ENCODE measurements at regions not wholly inside any gene's neighbourhood (a gene's known extent, or its start where the extent isn't known, plus 50 kb on each side); places are given as distances from the start of the nearest gene placed in this dataset.

- no peak for TF ChIP-seq CTCF (IDR thresholded peaks at IDR 0.05; ENCODE audit: extremely low read depth, missing control alignments)
These were observed 67.2 kb upstream of the FSTL4 start for GRCh38 chr5:133679534-133679933.

GRCh38 chr5:133675376-133676154 is 63.2 kb upstream of the FSTL4 start:
- no peak for TF ChIP-seq CTCF (IDR thresholded peaks at IDR 0.05; ENCODE audit: extremely low read depth, missing control alignments)
- DNase-seq (ENCODE audit: low spot score) = no peak

More at GRCh38 chr5:133679534-133679933, 67.2 kb upstream of the FSTL4 start:
- no peak for DNase-seq (ENCODE audit: low spot score)

DNA sequence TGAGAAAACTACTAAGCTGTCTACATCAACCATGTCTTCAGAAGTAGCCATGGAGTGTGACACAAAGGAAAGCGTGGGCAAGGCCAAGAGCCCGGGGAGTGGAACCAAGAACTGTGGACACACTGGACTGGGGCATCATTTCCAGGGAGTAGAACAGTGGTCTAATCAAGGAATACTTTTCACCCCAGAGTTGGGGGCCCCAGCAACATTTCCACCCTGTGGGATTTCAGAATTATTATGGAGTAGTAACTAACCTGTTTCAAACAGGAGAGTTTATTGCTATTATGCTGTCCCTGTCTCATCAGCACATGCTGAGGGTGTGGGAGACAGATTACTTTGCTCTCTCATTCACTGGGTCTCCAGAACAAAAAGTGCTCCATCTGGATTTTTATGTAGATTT is 58.0 kb upstream of the FSTL4 start:
- DNase-seq (ENCODE audit: low spot score) = no peak
- TF ChIP-seq CTCF (IDR thresholded peaks at IDR 0.05; ENCODE audit: extremely low read depth, missing control alignments) = no peak

- no peak for TF ChIP-seq CTCF (IDR thresholded peaks at IDR 0.05; ENCODE audit: extremely low read depth, missing control alignments)
- DNase-seq (ENCODE audit: low spot score) = no peak
These were observed 57.1 kb upstream of the FSTL4 start for GRCh38 chr5:133669472-133669871.

DNA sequence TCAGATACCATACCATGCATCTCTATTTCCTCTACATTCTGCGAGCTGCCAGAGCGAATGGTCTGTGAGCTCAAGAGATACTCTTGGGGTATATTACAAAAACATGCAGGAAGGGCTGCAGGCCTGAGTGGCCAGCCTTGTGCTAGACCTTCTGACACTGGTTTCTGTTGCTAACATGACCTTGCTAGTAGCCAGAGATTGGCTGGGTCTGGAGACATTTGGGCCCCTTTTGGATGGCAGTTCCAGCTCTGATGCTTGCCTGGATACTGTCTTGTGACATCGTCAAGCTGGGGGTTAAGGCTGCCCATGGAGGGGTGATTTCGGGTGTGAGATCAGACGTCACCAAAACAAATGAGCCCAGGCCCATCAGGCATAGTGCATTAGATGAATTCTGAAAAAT is 56.1 kb upstream of the FSTL4 start:
- no peak for DNase-seq (ENCODE audit: low spot score)
- no peak for TF ChIP-seq CTCF (IDR thresholded peaks at IDR 0.05; ENCODE audit: extremely low read depth, missing control alignments)

GRCh38 chr5:133667217-133667616 is 54.9 kb upstream of the FSTL4 start:
- no peak for DNase-seq (ENCODE audit: low spot score)
- no peak for TF ChIP-seq CTCF (IDR thresholded peaks at IDR 0.05; ENCODE audit: extremely low read depth, missing control alignments)

- DNase-seq (ENCODE audit: low spot score) = no peak
- no peak for TF ChIP-seq CTCF (IDR thresholded peaks at IDR 0.05; ENCODE audit: extremely low read depth, missing control alignments)
These were observed 53.2 kb upstream of the FSTL4 start for GRCh38 chr5:133665571-133665970.

Measured in GM20000 (cell line).